ENCODE measurements at regions not wholly inside any gene's neighbourhood (a gene's known extent, or its start where the extent isn't known, plus 50 kb on each side); places are given as distances from the start of the nearest gene placed in this dataset.

- no peak for DNase-seq (ENCODE audit: extremely low spot score)
Measured at GRCh38 chr5:24368115-24368514, 276.7 kb downstream of the CDH10 start.

GRCh38 chr5:24376210-24376609 is 268.6 kb downstream of the CDH10 start:
- TF ChIP-seq POLR2A (IDR thresholded peaks at IDR 0.05; ENCODE audit: low read depth), result no peak
- H3K27ac ChIP-seq (replicated peaks in 1 of 4), result no peak overlapping the region
- WGBS, result 63% methylated on average over 2 of the region's 2 CpGs
- H3K36me3 ChIP-seq, result no peaks in the 10 kb centered on the region
- intact Hi-C loops (cut with DNase I), result no loop called here
- H3K4me3 ChIP-seq, result no peak overlapping the region
- no peaks in the 10 kb centered on the region for H3K4me1 ChIP-seq
- no peaks in the 10 kb centered on the region for H3K9me3 ChIP-seq
- no peaks in the 10 kb centered on the region for H3K27me3 ChIP-seq
- DNase-seq (ENCODE audit: extremely low spot score), result no peak

More at GRCh38 chr5:24368115-24368514, 276.7 kb downstream of the CDH10 start:
- 24% methylated on average over 2 of the region's 2 CpGs for WGBS
- no peaks in the 10 kb centered on the region for H3K4me1 ChIP-seq
- no peaks in the 10 kb centered on the region for H3K36me3 ChIP-seq
- H3K27me3 ChIP-seq, result no peaks in the 10 kb centered on the region
- no peak overlapping the region for H3K27ac ChIP-seq (replicated peaks in 1 of 4)
- TF ChIP-seq POLR2A (IDR thresholded peaks at IDR 0.05; ENCODE audit: low read depth), result no peak
- TF ChIP-seq POLR2AphosphoS5 (IDR thresholded peaks at IDR 0.05), result no peak
- no peak for TF ChIP-seq EP300 (IDR thresholded peaks at IDR 0.05)
- no peak for TF ChIP-seq CTCF (IDR thresholded peaks at IDR 0.05)
- no peaks in the 10 kb centered on the region for H3K9me3 ChIP-seq
- intact Hi-C loops (cut with DNase I), result no loop called here
- no peak overlapping the region for H3K4me3 ChIP-seq

- Histone ChIP-seq H3K4me3 (no peak overlapping the region), H3K4me1 (no peaks in the 10 kb centered on the region), H3K9me3 (no peaks in the 10 kb centered on the region), H3K36me3 (no peaks in the 10 kb centered on the region), H3K27ac (replicated peaks in 1 of 4) (no peak overlapping the region), H3K27me3 (no peaks in the 10 kb centered on the region)
- TF ChIP-seq POLR2A (IDR thresholded peaks at IDR 0.05; ENCODE audit: low read depth), result no peak
- TF ChIP-seq POLR2AphosphoS5 (IDR thresholded peaks at IDR 0.05), result no peak
- no peak for TF ChIP-seq CTCF (IDR thresholded peaks at IDR 0.05)
- TF ChIP-seq EP300 (IDR thresholded peaks at IDR 0.05), result no peak
- intact Hi-C loops (cut with DNase I), result no loop called here
- DNase-seq (ENCODE audit: extremely low spot score), result no peak
- 73% methylated on average over 6 of the region's 6 CpGs for WGBS
Measured at GRCh38 chr5:24376616-24377015, 268.2 kb downstream of the CDH10 start.

- Histone ChIP-seq H3K27ac (replicated peaks in 1 of 4) (no peak overlapping the region), H3K9me3 (no peaks in the 10 kb centered on the region), H3K36me3 (no peaks in the 10 kb centered on the region), H3K27me3 (no peaks in the 10 kb centered on the region), H3K4me3 (no peak overlapping the region), H3K4me1 (no peaks in the 10 kb centered on the region)
- no peak for DNase-seq (ENCODE audit: extremely low spot score)
- WGBS, result 18% methylated on average over 5 of the region's 5 CpGs
- intact Hi-C loops (cut with DNase I), result no loop called here
- TF ChIP-seq POLR2A (IDR thresholded peaks at IDR 0.05; ENCODE audit: low read depth) (no peak), POLR2AphosphoS5 (IDR thresholded peaks at IDR 0.05) (no peak), EP300 (IDR thresholded peaks at IDR 0.05) (no peak), CTCF (IDR thresholded peaks at IDR 0.05) (no peak)
Measured at GRCh38 chr5:24381861-24382489, 262.8 kb downstream of the CDH10 start.

- Histone ChIP-seq H3K9me3 (peaks cover 0 to 11% (median 0%) of the 10 kb centered on the region in 4 donors), H3K27ac (replicated peaks in 1 of 4) (no peak overlapping the region), H3K36me3 (no peaks in the 10 kb centered on the region), H3K4me1 (no peaks in the 10 kb centered on the region), H3K4me3 (no peak overlapping the region), H3K27me3 (no peaks in the 10 kb centered on the region)
- WGBS, result 55% methylated on average over 3 of the region's 3 CpGs
- no peak for DNase-seq (ENCODE audit: extremely low spot score)
- intact Hi-C loops (cut with DNase I), result no loop called here
- TF ChIP-seq POLR2AphosphoS5 (IDR thresholded peaks at IDR 0.05), result no peak
- TF ChIP-seq POLR2A (IDR thresholded peaks at IDR 0.05; ENCODE audit: low read depth), result no peak
- no peak for TF ChIP-seq EP300 (IDR thresholded peaks at IDR 0.05)
- no peak for TF ChIP-seq CTCF (IDR thresholded peaks at IDR 0.05)
Measured at GRCh38 chr5:24385070-24385469, 259.7 kb downstream of the CDH10 start.

Data from esophagus muscularis mucosa (tissue), 4 donors.